Neural progenitor cell (in vitro differentiated cells): ENCODE measurements at regions not wholly inside any gene's neighbourhood (a gene's known extent, or its start where the extent isn't known, plus 50 kb on each side); places are given as distances from the start of the nearest gene placed in this dataset.
"Not testable (repeated sequence)": the region's sequence is repeated elsewhere in the genome, so short reads cannot be mapped to it uniquely, and the experiment has no call there.

ENCODE experiments used
- DNase-seq: peaks from one replicate; pipeline ENCODE4 v3.0.0-alpha.2; 2016; ENCODE audit warnings: low spot score
- H2AFZ ChIP-seq: fragments of 200-600 bp; sonication (generic); replicated peaks from 2 replicates; pipeline ENCODE4 v1.6.1; 2016; ENCODE audit warnings: antibody characterized with exemption
- H3F3A ChIP-seq: fragments of 200-600 bp; sonication (generic); 2 replicates; pipeline ENCODE4 v1.6.1; 2016; ENCODE audit warnings: antibody characterized with exemption, low read depth
- H3K27ac ChIP-seq: fragments of 200-600 bp; sonication (generic); 2 replicates; pipeline ENCODE4 v1.5.1; 2016; ENCODE audit warnings: mild to moderate bottlenecking
- H3K27me3 ChIP-seq: fragments of 200-600 bp; sonication (generic); 2 replicates; pipeline ENCODE4 v1.6.1; 2016; ENCODE audit warnings: mild to moderate bottlenecking, moderate library complexity
- H3K36me3 ChIP-seq: fragments of 200-600 bp; sonication (generic); 2 replicates; pipeline ENCODE4 v1.5.1; 2016
- H3K4me1 ChIP-seq: fragments of 200-600 bp; sonication (generic); 2 replicates; pipeline ENCODE4 v1.6.1; 2016; ENCODE audit warnings: mixed run types
- H3K4me2 ChIP-seq: fragments of 200-600 bp; sonication (generic); 2 replicates; pipeline ENCODE4 v1.6.1; 2016
- H3K4me3 ChIP-seq: fragments of 200-600 bp; sonication (generic); 2 replicates; pipeline ENCODE4 v1.5.1; 2016
- H3K79me2 ChIP-seq: fragments of 200-600 bp; sonication (generic); 2 replicates; pipeline ENCODE4 v1.6.1; 2016; ENCODE audit warnings: low read depth
- H3K9ac ChIP-seq: fragments of 200-600 bp; sonication (generic); 2 replicates; pipeline ENCODE4 v1.6.1; 2016
- H3K9me3 ChIP-seq: fragments of 200-600 bp; sonication (generic); 2 replicates; pipeline ENCODE4 v1.5.1; 2016; ENCODE audit warnings: low read depth
- H4K20me1 ChIP-seq: fragments of 200-600 bp; sonication (generic); 2 replicates; pipeline ENCODE4 v1.6.1; 2016; ENCODE audit warnings: low read depth
- H3K27ac Mint-ChIP-seq: 3 replicates; pipeline ENCODE4 v1.8.0; 2021; ENCODE audit warnings: mixed read lengths
- H3K27me3 Mint-ChIP-seq: 2 replicates; pipeline ENCODE4 v1.8.0; 2022; ENCODE audit warnings: low read depth, mild to moderate bottlenecking, inconsistent platforms, moderate library complexity, mixed read lengths; ENCODE audit not compliant: insufficient read depth
- H3K36me3 Mint-ChIP-seq: 3 replicates; pipeline ENCODE4 v1.8.0; 2021; ENCODE audit warnings: mixed read lengths
- H3K4me1 Mint-ChIP-seq: 3 replicates; pipeline ENCODE4 v1.8.0; 2021; ENCODE audit warnings: mixed read lengths
- H3K4me3 Mint-ChIP-seq: 3 replicates; pipeline ENCODE4 v1.8.0; 2021; ENCODE audit warnings: mild to moderate bottlenecking, moderate library complexity, mixed read lengths
- H3K9me3 Mint-ChIP-seq: 3 replicates; pipeline ENCODE4 v1.8.0; 2020; ENCODE audit warnings: mixed read lengths
- CTCF ChIP-seq: fragments of 200-600 bp; sonication (generic); IDR thresholded peaks from 2 replicates; pipeline ENCODE4 v1.5.1; 2017; ENCODE audit warnings: antibody characterized with exemption, mild to moderate bottlenecking
- EZH2 ChIP-seq: fragments of 200-600 bp; sonication (generic); IDR thresholded peaks from 2 replicates; pipeline ENCODE4 v1.6.1; 2017; ENCODE audit warnings: antibody characterized with exemption, mild to moderate bottlenecking, moderate library complexity
- EZH2phosphoT487 ChIP-seq: fragments of 200-600 bp; sonication (generic); IDR thresholded peaks from 2 replicates; pipeline ENCODE4 v1.6.1; 2017; ENCODE audit warnings: antibody characterized with exemption

- H3K36me3 ChIP-seq, result no peaks in the 10 kb centered on the region
- no peak overlapping the region for H3K4me3 ChIP-seq
- no peak overlapping the region for H3K4me2 ChIP-seq
- Mint-ChIP-seq H3K9me3 (no peaks in the 10 kb centered on the region), H3K27ac (no peak overlapping the region), H3K4me1 (peaks cover 6% of the 10 kb centered on the region), H3K36me3 (no peaks in the 10 kb centered on the region), H3K27me3 (peaks cover 5% of the 10 kb centered on the region), H3K4me3 (no peak overlapping the region)
- no peaks in the 10 kb centered on the region for H3K79me2 ChIP-seq
- H2AFZ ChIP-seq, result peak overlapping the region; percentile 85
- H3K9me3 ChIP-seq, result no peaks in the 10 kb centered on the region
- H3K4me1 ChIP-seq, result peaks cover 7% of the 10 kb centered on the region
- peak; percentile 8 for DNase-seq
- no peak overlapping the region for H3K9ac ChIP-seq
- H4K20me1 ChIP-seq, result no peaks in the 10 kb centered on the region
- H3K27ac ChIP-seq, result no peak overlapping the region
- no peaks in the 10 kb centered on the region for H3K27me3 ChIP-seq
- TF ChIP-seq EZH2phosphoT487 (no peak), EZH2 (no peak), CTCF (no peak)
- peaks cover 5% of the 10 kb centered on the region for H3F3A ChIP-seq
Measured at GRCh38 chr20:41701588-41702348, 83.6 kb upstream of the CHD6 start.

GRCh38 chr20:41699673-41700072, 81.5 kb upstream of the CHD6 start:
- not testable (repeated sequence) for H3K27me3 Mint-ChIP-seq, H3F3A ChIP-seq

GRCh38 chr20:41697861-41698559, 79.8 kb upstream of the CHD6 start:
- Mint-ChIP-seq H3K36me3 (no peaks in the 10 kb centered on the region), H3K4me3 (no peak overlapping the region)
- peak; percentile 57 for DNase-seq

More at GRCh38 chr20:41699673-41700072, 81.5 kb upstream of the CHD6 start:
- not testable (repeated sequence) for H3K36me3 ChIP-seq, H3K4me3 Mint-ChIP-seq, H3K9me3 Mint-ChIP-seq, H3K9me3 ChIP-seq, H3K9ac ChIP-seq, H3K27me3 ChIP-seq, H3K79me2 ChIP-seq, H3K4me3 ChIP-seq, H3K27ac Mint-ChIP-seq, H3K36me3 Mint-ChIP-seq, H3K4me1 Mint-ChIP-seq, H3K4me1 ChIP-seq, H3K4me2 ChIP-seq, DNase-seq, H4K20me1 ChIP-seq, H3K27ac ChIP-seq, H2AFZ ChIP-seq

More at GRCh38 chr20:41697861-41698559, 79.8 kb upstream of the CHD6 start:
- peaks cover 7% of the 10 kb centered on the region for H3K4me1 ChIP-seq
- Mint-ChIP-seq H3K27me3 (peaks cover 5% of the 10 kb centered on the region), H3K4me1 (peaks cover 12% of the 10 kb centered on the region), H3K9me3 (no peaks in the 10 kb centered on the region), H3K27ac (no peak overlapping the region)
- no peaks in the 10 kb centered on the region for H3K27me3 ChIP-seq
- H3K36me3 ChIP-seq, result no peaks in the 10 kb centered on the region
- no peaks in the 10 kb centered on the region for H3K79me2 ChIP-seq
- H3K4me2 ChIP-seq, result no peak overlapping the region
- H3K4me3 ChIP-seq, result no peak overlapping the region
- H4K20me1 ChIP-seq, result no peaks in the 10 kb centered on the region
- no peak overlapping the region for H3K27ac ChIP-seq
- no peak overlapping the region for H3K9ac ChIP-seq
- TF ChIP-seq CTCF, result peak; percentile 95
- TF ChIP-seq EZH2phosphoT487, result no peak
- H3K9me3 ChIP-seq, result no peaks in the 10 kb centered on the region
- peaks cover 10% of the 10 kb centered on the region for H3F3A ChIP-seq
- H2AFZ ChIP-seq, result no peak overlapping the region
